Activated CD8-positive, alpha-beta T cell treated with anti-CD3 and anti-CD28 coated beads for 36 hours (primary cell): ENCODE measurements at regions not wholly inside any gene's neighbourhood (a gene's known extent, or its start where the extent isn't known, plus 50 kb on each side); places are given as distances from the start of the nearest gene placed in this dataset.

Experiments
- ATAC-seq: fragments of 200-7000 bp; cut with Tn5 transposase; one replicate; pipeline ENCODE4 v1.10.0; 2021; ENCODE audit warnings: mild to moderate bottlenecking, moderate library complexity
- CTCF ChIA-PET: fragments of 350-600 bp; sonication (Branson Sonifier 250); formaldehyde crosslinking; loops from one replicate; lab custom pipeline; 2021; ENCODE audit warnings: antibody characterized with exemption; lab: Charles Lee
- POLR2A ChIA-PET: fragments of 350-600 bp; sonication (Branson Sonifier 250); formaldehyde crosslinking; loops from one replicate; lab custom pipeline; 2021; ENCODE audit warnings: antibody characterized with exemption; lab: Charles Lee
- DNase-seq: peaks from one replicate; pipeline ENCODE4 v3.0.0-alpha.2; 2020
- H3K27ac Mint-ChIP-seq: one replicate; pipeline ENCODE4 v1.8.0; 2021; ENCODE audit warnings: mild to moderate bottlenecking, mixed read lengths
- H3K27me3 Mint-ChIP-seq: one replicate; pipeline ENCODE4 v1.8.0; 2021; ENCODE audit warnings: mixed read lengths
- H3K36me3 Mint-ChIP-seq: one replicate; pipeline ENCODE4 v1.8.0; 2021; ENCODE audit warnings: low read depth, mixed read lengths
- H3K4me1 Mint-ChIP-seq: one replicate; pipeline ENCODE4 v1.8.0; 2021; ENCODE audit warnings: low read depth, mixed read lengths
- H3K4me3 Mint-ChIP-seq: one replicate; pipeline ENCODE4 v1.8.0; 2021; ENCODE audit warnings: mild to moderate bottlenecking, moderate library complexity, mixed read lengths
- H3K9me3 Mint-ChIP-seq: one replicate; pipeline ENCODE4 v1.8.0; 2021; ENCODE audit warnings: mixed read lengths
- CTCF ChIP-seq: fragments of 200-600 bp; IDR thresholded peaks from one replicate; pipeline ENCODE4 v1.8.0; 2022; ENCODE audit warnings: antibody characterized with exemption, mild to moderate bottlenecking
- intact Hi-C: fragments of 100-400 bp; cut with micrococcal nuclease; formaldehyde crosslinking; loops from one replicate; pipeline ENCODE4 v1.10.0; 2022

- no peak overlapping the region for H3K4me3 Mint-ChIP-seq
- ATAC-seq: no peak
- CTCF ChIA-PET: no interaction called here
- H3K27ac Mint-ChIP-seq: no peak overlapping the region
- POLR2A ChIA-PET: no interaction called here
- no peak for DNase-seq
- TF ChIP-seq CTCF: no peak
- no peaks in the 10 kb centered on the region for H3K4me1 Mint-ChIP-seq
- no peaks in the 10 kb centered on the region for H3K9me3 Mint-ChIP-seq
- intact Hi-C loops: no loop called here
- peaks cover 1% of the 10 kb centered on the region for H3K27me3 Mint-ChIP-seq
- no peaks in the 10 kb centered on the region for H3K36me3 Mint-ChIP-seq
Observed at GRCh38 chr18:10067670-10068659, 154.1 kb downstream of the VAPA start.

GRCh38 chr18:10068766-10069567, 155.2 kb downstream of the VAPA start:
- Mint-ChIP-seq H3K4me3 (no peak overlapping the region), H3K27me3 (peaks cover 1% of the 10 kb centered on the region), H3K36me3 (no peaks in the 10 kb centered on the region), H3K4me1 (peaks cover 2% of the 10 kb centered on the region), H3K9me3 (no peaks in the 10 kb centered on the region), H3K27ac (no peak overlapping the region)
- DNase-seq: no peak
- POLR2A ChIA-PET: no interaction called here
- TF ChIP-seq CTCF: no peak
- intact Hi-C loops: no loop called here
- ATAC-seq: no peak
- CTCF ChIA-PET: no interaction called here

GRCh38 chr18:10070561-10071000, 156.8 kb downstream of the VAPA start:
- POLR2A ChIA-PET: no interaction called here
- Mint-ChIP-seq H3K9me3 (no peaks in the 10 kb centered on the region), H3K27ac (no peak overlapping the region), H3K4me3 (no peak overlapping the region), H3K4me1 (peaks cover 6% of the 10 kb centered on the region), H3K27me3 (peaks cover under 1% of the 10 kb centered on the region), H3K36me3 (no peaks in the 10 kb centered on the region)
- ATAC-seq (no peak), DNase-seq (no peak)
- intact Hi-C loops: no loop called here
- no peak for TF ChIP-seq CTCF
- CTCF ChIA-PET: no interaction called here

- no peak overlapping the region for H3K27ac Mint-ChIP-seq
- H3K9me3 Mint-ChIP-seq: no peaks in the 10 kb centered on the region
- peaks cover 6% of the 10 kb centered on the region for H3K4me1 Mint-ChIP-seq
- no peak for TF ChIP-seq CTCF
- intact Hi-C loops: no loop called here
- no peaks in the 10 kb centered on the region for H3K36me3 Mint-ChIP-seq
- CTCF ChIA-PET: interaction anchor here (0.7 to 1.1 kb wide), 2 partner anchors 9 to 21 kb away, joined by 3 read pairs; no protein-coding TSS in a partner anchor
- POLR2A ChIA-PET: no interaction called here
- H3K27me3 Mint-ChIP-seq: no peaks in the 10 kb centered on the region
- DNase-seq: no peak
- H3K4me3 Mint-ChIP-seq: no peak overlapping the region
- no peak for ATAC-seq
Observed at GRCh38 chr18:10072671-10073175, 158.9 kb downstream of the VAPA start.
